ENCODE measurements at regions not wholly inside any gene's neighbourhood (a gene's known extent, or its start where the extent isn't known, plus 50 kb on each side); places are given as distances from the start of the nearest gene placed in this dataset.

DNA sequence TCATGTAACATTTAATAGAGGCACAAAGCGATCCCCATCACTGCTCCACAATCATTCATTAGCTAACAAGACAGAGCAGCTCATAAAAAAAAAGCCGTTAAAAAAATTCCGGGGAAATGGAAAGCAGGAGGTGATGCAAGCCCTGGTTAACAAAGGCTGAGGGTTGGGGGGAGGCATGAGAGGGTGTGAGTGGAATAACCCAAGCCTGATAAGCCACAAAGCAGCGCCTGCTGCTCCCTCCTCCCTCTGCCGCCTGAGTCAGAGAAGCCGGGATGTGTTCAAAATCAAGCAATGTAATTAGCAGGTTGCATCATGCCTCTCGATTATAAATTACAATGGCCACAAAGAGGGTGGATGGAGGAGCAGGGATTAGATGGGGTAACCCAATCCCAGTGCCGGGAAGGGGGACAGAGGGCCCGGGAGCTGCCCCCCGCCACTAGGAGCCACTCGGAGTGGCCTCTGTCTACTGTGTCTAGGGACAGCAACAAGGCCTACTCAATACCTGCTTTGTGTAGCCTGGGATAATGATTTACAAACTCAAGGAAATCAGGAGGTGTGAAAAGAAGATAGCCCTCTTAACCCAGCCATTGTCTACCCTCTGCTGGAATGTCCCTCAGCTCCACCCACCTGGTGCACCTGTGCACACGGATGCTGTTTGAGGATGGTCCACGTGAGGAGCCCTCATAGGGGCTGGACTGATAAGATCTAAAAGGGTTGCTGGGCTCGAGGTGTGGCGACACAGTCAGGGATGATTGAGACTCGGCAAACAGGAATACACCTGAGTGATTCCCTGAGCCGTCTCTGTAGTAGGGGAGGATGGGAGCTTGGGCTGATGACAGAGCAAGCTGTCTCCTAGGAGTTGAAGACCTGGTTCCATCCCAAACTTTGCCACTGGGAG is 156.9 kb downstream of the VEGFA start (continued):
- TF ChIP-seq, protein P1, sequence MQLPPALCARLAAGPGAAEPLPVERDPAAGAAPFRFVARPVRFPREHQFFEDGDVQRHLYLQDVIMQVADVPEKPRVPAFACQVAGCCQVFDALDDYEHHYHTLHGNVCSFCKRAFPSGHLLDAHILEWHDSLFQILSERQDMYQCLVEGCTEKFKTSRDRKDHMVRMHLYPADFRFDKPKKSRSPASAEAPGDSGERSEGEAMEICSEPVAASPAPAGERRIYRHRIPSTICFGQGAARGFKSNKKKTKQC (CRISPR knock-in tag; IDR thresholded peaks at IDR 0.05), result no peak; the same call in 1 of the 2 replicates
- TF ChIP-seq ZSCAN32 (CRISPR knock-in tag; IDR thresholded peaks at IDR 0.05) (peak; percentile 97), L3MBTL2 (IDR thresholded peaks at IDR 0.05) (peak; percentile 85), ZNF165 (CRISPR knock-in tag; IDR thresholded peaks at IDR 0.05; ENCODE audit: borderline replicate concordance) (peak; percentile 92; the same call in 1 of the 2 replicates), DNMT1 (IDR thresholded peaks at IDR 0.05) (no peak), CBX3 (IDR thresholded peaks at IDR 0.05; ENCODE audit: borderline replicate concordance in 1 of 2, low read length in 2 of 2) (0 out of 3 replicates have a peak, but pooled peaks of 1 of the 2 experiments have one; percentile 28), NRF1 (conservative IDR thresholded peaks at IDR 0.05 in 1 of 2, IDR thresholded peaks at IDR 0.05 in 1 of 2) (peak; percentile 54 to 59), ZNF175 (CRISPR knock-in tag; IDR thresholded peaks at IDR 0.05; ENCODE audit: low read depth) (peak; percentile 85), RCOR1 (IDR thresholded peaks at IDR 0.05; ENCODE audit: borderline replicate concordance in 1 of 2, low read depth in 2 of 2, low read length in 2 of 2) (peak in 1 of 2 experiments; percentile 97; a peak in 3 of 4 replicates), MBD2 (IDR thresholded peaks at IDR 0.05; ENCODE audit: borderline replicate concordance, low read depth) (peak; percentile 69; the same call in 1 of the 2 replicates), SRSF3 (IDR thresholded peaks at IDR 0.05; ENCODE audit: insufficient read depth, low read length) (peak; percentile 74; the same call in 1 of the 2 replicates), ARID1B (IDR thresholded peaks at IDR 0.05) (peak; percentile 87), CREB1 (IDR thresholded peaks at IDR 0.05) (no peak), CREB1 (CRISPR knock-in tag; IDR thresholded peaks at IDR 0.05) (peak; percentile 36; the same call in 1 of the 2 replicates)
- TF ChIP-seq, protein P2, sequence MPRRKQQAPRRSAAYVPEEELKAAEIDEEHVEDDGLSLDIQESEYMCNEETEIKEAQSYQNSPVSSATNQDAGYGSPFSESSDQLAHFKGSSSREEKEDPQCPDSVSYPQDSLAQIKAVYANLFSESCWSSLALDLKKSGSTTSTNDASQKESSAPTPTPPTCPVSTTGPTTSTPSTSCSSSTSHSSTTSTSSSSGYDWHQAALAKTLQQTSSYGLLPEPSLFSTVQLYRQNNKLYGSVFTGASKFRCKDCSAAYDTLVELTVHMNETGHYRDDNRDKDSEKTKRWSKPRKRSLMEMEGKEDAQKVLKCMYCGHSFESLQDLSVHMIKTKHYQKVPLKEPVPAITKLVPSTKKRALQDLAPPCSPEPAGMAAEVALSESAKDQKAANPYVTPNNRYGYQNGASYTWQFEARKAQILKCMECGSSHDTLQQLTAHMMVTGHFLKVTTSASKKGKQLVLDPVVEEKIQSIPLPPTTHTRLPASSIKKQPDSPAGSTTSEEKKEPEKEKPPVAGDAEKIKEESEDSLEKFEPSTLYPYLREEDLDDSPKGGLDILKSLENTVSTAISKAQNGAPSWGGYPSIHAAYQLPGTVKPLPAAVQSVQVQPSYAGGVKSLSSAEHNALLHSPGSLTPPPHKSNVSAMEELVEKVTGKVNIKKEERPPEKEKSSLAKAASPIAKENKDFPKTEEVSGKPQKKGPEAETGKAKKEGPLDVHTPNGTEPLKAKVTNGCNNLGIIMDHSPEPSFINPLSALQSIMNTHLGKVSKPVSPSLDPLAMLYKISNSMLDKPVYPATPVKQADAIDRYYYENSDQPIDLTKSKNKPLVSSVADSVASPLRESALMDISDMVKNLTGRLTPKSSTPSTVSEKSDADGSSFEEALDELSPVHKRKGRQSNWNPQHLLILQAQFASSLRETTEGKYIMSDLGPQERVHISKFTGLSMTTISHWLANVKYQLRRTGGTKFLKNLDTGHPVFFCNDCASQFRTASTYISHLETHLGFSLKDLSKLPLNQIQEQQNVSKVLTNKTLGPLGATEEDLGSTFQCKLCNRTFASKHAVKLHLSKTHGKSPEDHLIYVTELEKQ (CRISPR knock-in tag; IDR thresholded peaks at IDR 0.05), result peak; percentile 51; the same call in 1 of the 2 replicates
- TF ChIP-seq, protein P3, sequence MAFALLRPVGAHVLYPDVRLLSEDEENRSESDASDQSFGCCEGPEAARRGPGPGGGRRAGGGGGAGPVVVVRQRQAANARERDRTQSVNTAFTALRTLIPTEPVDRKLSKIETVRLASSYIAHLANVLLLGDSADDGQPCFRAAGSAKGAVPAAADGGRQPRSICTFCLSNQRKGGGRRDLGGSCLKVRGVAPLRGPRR (CRISPR knock-in tag; IDR thresholded peaks at IDR 0.05), result peak; percentile 91
- TF ChIP-seq, protein P4, sequence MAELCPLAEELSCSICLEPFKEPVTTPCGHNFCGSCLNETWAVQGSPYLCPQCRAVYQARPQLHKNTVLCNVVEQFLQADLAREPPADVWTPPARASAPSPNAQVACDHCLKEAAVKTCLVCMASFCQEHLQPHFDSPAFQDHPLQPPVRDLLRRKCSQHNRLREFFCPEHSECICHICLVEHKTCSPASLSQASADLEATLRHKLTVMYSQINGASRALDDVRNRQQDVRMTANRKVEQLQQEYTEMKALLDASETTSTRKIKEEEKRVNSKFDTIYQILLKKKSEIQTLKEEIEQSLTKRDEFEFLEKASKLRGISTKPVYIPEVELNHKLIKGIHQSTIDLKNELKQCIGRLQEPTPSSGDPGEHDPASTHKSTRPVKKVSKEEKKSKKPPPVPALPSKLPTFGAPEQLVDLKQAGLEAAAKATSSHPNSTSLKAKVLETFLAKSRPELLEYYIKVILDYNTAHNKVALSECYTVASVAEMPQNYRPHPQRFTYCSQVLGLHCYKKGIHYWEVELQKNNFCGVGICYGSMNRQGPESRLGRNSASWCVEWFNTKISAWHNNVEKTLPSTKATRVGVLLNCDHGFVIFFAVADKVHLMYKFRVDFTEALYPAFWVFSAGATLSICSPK (IDR thresholded peaks at IDR 0.05; ENCODE audit: borderline replicate concordance), result no peak
- TF ChIP-seq, protein P5, sequence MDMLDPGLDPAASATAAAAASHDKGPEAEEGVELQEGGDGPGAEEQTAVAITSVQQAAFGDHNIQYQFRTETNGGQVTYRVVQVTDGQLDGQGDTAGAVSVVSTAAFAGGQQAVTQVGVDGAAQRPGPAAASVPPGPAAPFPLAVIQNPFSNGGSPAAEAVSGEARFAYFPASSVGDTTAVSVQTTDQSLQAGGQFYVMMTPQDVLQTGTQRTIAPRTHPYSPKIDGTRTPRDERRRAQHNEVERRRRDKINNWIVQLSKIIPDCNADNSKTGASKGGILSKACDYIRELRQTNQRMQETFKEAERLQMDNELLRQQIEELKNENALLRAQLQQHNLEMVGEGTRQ (CRISPR knock-in tag; IDR thresholded peaks at IDR 0.05), result 0 out of 2 replicates have a peak, but pooled peaks have one; percentile 10

Measured in K562 (cell line).